Bronchial epithelial cell (primary cell): ENCODE measurements at regions not wholly inside any gene's neighbourhood (a gene's known extent, or its start where the extent isn't known, plus 50 kb on each side); places are given as distances from the start of the nearest gene placed in this dataset.
A peak's percentile ranks its signal among the peaks of the same experiment; 100 is the strongest.

Experiments used
- DNase-seq: peaks from one replicate; pipeline ENCODE4 v3.0.0-alpha.2; 2010; ENCODE audit warnings: low read depth
- FAIRE-seq: peaks from 2 replicates; lab custom pipeline; 2011; peaks lifted over from hg19 to GRCh38; lab: Jason Lieb, UNC
- H3K27me3 ChIP-seq: 2 replicates; pipeline ENCODE4 v1.5.1; 2011; ENCODE audit warnings: low read length; ENCODE audit not compliant: control insufficient read depth, insufficient read depth
- H3K36me3 ChIP-seq: 2 replicates; pipeline ENCODE4 v1.5.1; 2011; ENCODE audit warnings: low read length; ENCODE audit not compliant: control insufficient read depth, insufficient read depth
- H3K4me3 ChIP-seq: 2 replicates; pipeline ENCODE4 v1.5.1; 2011; ENCODE audit warnings: mild to moderate bottlenecking, low read depth, low read length, control low read depth
- CTCF ChIP-seq: IDR thresholded peaks from 2 replicates; pipeline ENCODE4 v1.5.1; 2011; ENCODE audit warnings: mild to moderate bottlenecking, moderate library complexity, low read length, control low read depth, inconsistent platforms; ENCODE audit not compliant: insufficient read depth, severe bottlenecking

- TF ChIP-seq CTCF = no peak
- FAIRE-seq (no peak), DNase-seq (no peak)
- Histone ChIP-seq H3K36me3 (no peaks in the 10 kb centered on the region), H3K4me3 (no peak overlapping the region), H3K27me3 (no peaks in the 10 kb centered on the region)
Observed at GRCh38 chr13:20348018-20348417, 115.9 kb upstream of the GJB6 start.

- H3K27me3 ChIP-seq = no peaks in the 10 kb centered on the region
- H3K4me3 ChIP-seq = no peak overlapping the region
- no peak for TF ChIP-seq CTCF
- H3K36me3 ChIP-seq = no peaks in the 10 kb centered on the region
- DNase-seq (no peak), FAIRE-seq (no peak)
Observed at GRCh38 chr13:20344836-20345490, 112.8 kb upstream of the GJB6 start.

GRCh38 chr13:20342311-20342710, 110.2 kb upstream of the GJB6 start:
- no peak for FAIRE-seq

GRCh38 chr13:20340759-20341171, 108.6 kb upstream of the GJB6 start:
- DNase-seq = peak; percentile 74
- H3K4me3 ChIP-seq = no peak overlapping the region
- no peaks in the 10 kb centered on the region for H3K27me3 ChIP-seq
- no peak for TF ChIP-seq CTCF
- FAIRE-seq = no peak
- no peaks in the 10 kb centered on the region for H3K36me3 ChIP-seq

More at GRCh38 chr13:20342311-20342710, 110.2 kb upstream of the GJB6 start:
- Histone ChIP-seq H3K27me3 (no peaks in the 10 kb centered on the region), H3K4me3 (no peak overlapping the region), H3K36me3 (no peaks in the 10 kb centered on the region)
- no peak for TF ChIP-seq CTCF
- no peak for DNase-seq

- no peaks in the 10 kb centered on the region for H3K36me3 ChIP-seq
- TF ChIP-seq CTCF = no peak
- DNase-seq (no peak), FAIRE-seq (peak; percentile 68)
- no peak overlapping the region for H3K4me3 ChIP-seq
- H3K27me3 ChIP-seq = no peaks in the 10 kb centered on the region
Observed at GRCh38 chr13:20340136-20340758, 108.1 kb upstream of the GJB6 start.
